Pons (tissue), 1 donor: ENCODE measurements at regions not wholly inside any gene's neighbourhood (a gene's known extent, or its start where the extent isn't known, plus 50 kb on each side); places are given as distances from the start of the nearest gene placed in this dataset.
"Not testable (repeated sequence)": the region's sequence is repeated elsewhere in the genome, so short reads cannot be mapped to it uniquely, and the experiment has no call there.

Experiments used
- DNase-seq: peaks from one replicate; pipeline ENCODE4 v3.0.0-alpha.2; 2016; ENCODE audit warnings: low spot score

- no peak for DNase-seq
Measured at GRCh38 chr14:105659935-105660527, 133.6 kb downstream of the TMEM121 start.

- DNase-seq, result no peak
Measured at GRCh38 chr14:105660816-105661531, 134.6 kb downstream of the TMEM121 start.

GRCh38 chr14:105662043-105662442, 135.7 kb downstream of the TMEM121 start:
- DNase-seq, result not testable (repeated sequence)

- DNase-seq, result not testable (repeated sequence)
Measured at GRCh38 chr14:105662592-105662991, 136.2 kb downstream of the TMEM121 start.

- not testable (repeated sequence) for DNase-seq
Measured at GRCh38 chr14:105663323-105663722, 136.9 kb downstream of the TMEM121 start.

- not testable (repeated sequence) for DNase-seq
Measured at GRCh38 chr14:105663818-105664596, 137.6 kb downstream of the TMEM121 start.

- DNase-seq, result no peak
Measured at GRCh38 chr14:105664691-105665090, 138.3 kb downstream of the TMEM121 start.

- no peak for DNase-seq
Measured at GRCh38 chr14:105665247-105665950, 139.0 kb downstream of the TMEM121 start.

- DNase-seq, result no peak
Measured at GRCh38 chr14:105665951-105666277, 139.5 kb downstream of the TMEM121 start.

- DNase-seq, result no peak
Measured at GRCh38 chr14:105666420-105666819, 140.0 kb downstream of the TMEM121 start.

GRCh38 chr14:105666991-105667662, 140.7 kb downstream of the TMEM121 start:
- not testable (repeated sequence) for DNase-seq

- not testable (repeated sequence) for DNase-seq
Measured at GRCh38 chr14:105667663-105668020, 141.3 kb downstream of the TMEM121 start.

GRCh38 chr14:105668021-105668420, 141.6 kb downstream of the TMEM121 start:
- DNase-seq, result not testable (repeated sequence)

- DNase-seq, result not testable (repeated sequence)
Measured at GRCh38 chr14:105668471-105669230, 142.3 kb downstream of the TMEM121 start.

GRCh38 chr14:105669231-105669610, 142.8 kb downstream of the TMEM121 start:
- DNase-seq, result not testable (repeated sequence)

GRCh38 chr14:105669646-105670045, 143.3 kb downstream of the TMEM121 start:
- DNase-seq, result not testable (repeated sequence)

- not testable (repeated sequence) for DNase-seq
Measured at GRCh38 chr14:105672450-105673200, 146.2 kb downstream of the TMEM121 start.

- not testable (repeated sequence) for DNase-seq
Measured at GRCh38 chr14:105675433-105675832, 149.1 kb downstream of the TMEM121 start.

GRCh38 chr14:105675905-105676670, 149.7 kb downstream of the TMEM121 start:
- DNase-seq, result not testable (repeated sequence)
